IMR-90 (cell line): ENCODE measurements at regions not wholly inside any gene's neighbourhood (a gene's known extent, or its start where the extent isn't known, plus 50 kb on each side); places are given as distances from the start of the nearest gene placed in this dataset.

Experiments used
- CTCF ChIP-seq: conservative IDR thresholded peaks from 2 replicates; pipeline ENCODE4 v1.5.1; 2012; ENCODE audit warnings: mild to moderate bottlenecking, low read depth, low read length, improper control_type of control experiment
- MAZ ChIP-seq: IDR thresholded peaks from 2 replicates; pipeline ENCODE4 v1.6.1; 2012; ENCODE audit warnings: low read depth, mild to moderate bottlenecking, low read length, improper control_type of control experiment, moderate library complexity, borderline replicate concordance
- POLR2A ChIP-seq: IDR thresholded peaks from 2 replicates; pipeline ENCODE4 v1.6.1; 2012; ENCODE audit warnings: mild to moderate bottlenecking, low read depth, low read length

GRCh38 chr12:38409511-38409910 lies 92.9 kb downstream of the ALG10B start:
- TF ChIP-seq MAZ (no peak), POLR2A (no peak), CTCF (no peak)
